ENCODE measurements at regions not wholly inside any gene's neighbourhood (a gene's known extent, or its start where the extent isn't known, plus 50 kb on each side); places are given as distances from the start of the nearest gene placed in this dataset.

DNA sequence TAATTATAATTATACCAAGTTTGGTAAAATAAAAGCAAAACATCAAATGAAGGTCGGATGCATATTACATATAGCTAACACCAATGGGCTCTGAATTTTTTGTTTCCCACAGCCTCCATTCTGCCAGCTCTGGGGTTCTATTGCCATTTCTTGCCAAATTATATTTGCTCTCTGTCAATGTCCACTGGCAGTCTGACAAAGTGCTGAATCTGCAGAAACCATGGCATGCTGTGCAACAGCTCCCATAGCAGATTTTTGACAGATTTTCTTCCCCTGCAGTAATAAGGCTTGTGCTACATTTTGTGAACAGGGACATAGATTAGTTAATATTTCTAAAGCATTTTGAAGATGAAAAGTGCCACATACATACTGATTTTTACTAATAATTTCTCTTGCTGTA lies 1102.1 kb downstream of the DIAPH3 start:
- TF ChIP-seq CTCF (IDR thresholded peaks at IDR 0.05) (no peak), EP300 (IDR thresholded peaks at IDR 0.05) (no peak)

All from sigmoid colon (tissue), 4 donors.